ENCODE measurements at regions not wholly inside any gene's neighbourhood (a gene's known extent, or its start where the extent isn't known, plus 50 kb on each side); places are given as distances from the start of the nearest gene placed in this dataset.

DNA sequence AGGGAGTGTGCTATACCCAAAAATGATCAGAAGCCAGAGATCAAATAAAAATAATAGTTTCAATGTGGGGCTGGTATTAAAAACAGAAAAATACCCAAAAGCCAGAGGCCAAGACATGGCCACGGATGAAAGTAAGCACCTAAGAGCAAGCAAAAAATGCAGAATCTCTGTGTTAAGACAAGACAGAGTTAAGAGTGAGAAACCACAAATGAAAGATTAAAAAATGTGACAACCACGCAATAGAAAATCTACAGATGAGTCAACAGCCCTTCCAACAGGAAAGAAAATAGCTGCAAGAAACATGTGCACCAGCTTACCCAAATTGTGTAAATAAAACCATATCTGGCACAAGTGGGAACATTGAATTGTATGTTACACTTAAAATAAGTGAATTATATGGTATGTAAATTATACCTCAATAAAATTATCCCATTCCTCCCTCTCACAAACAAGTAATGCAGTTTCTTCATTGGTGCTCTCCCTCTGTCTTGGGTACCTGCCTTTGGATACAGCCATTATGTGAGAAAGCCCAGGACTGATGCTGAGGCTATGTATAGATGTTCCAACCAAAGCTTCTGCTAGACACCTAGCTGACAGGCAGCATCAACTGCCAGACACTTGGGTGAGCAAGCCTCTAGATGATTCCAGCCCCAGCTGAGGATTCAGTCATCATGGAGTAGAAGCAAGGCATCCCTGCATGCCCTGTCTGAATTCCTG, 55.3 kb upstream of the UFL1 start:
- Histone ChIP-seq H3K27ac (ENCODE audit: insufficient read depth, low read depth, low read length) (no peak overlapping the region), H3K79me2 (ENCODE audit: control insufficient read depth, insufficient read depth, low read length) (no peaks in the 10 kb centered on the region), H3K9me3 (replicated peaks; ENCODE audit: control insufficient read depth, insufficient read depth, low read length) (no peaks in the 10 kb centered on the region), H3K36me3 (ENCODE audit: control insufficient read depth in 2 of 2, extremely low read depth in 1 of 2, insufficient read depth in 2 of 2, low read length in 2 of 2) (no peaks in the 10 kb centered on the region), H3K9me1 (replicated peaks; ENCODE audit: control insufficient read depth, extremely low read depth, insufficient read depth, low read length) (no peaks in the 10 kb centered on the region), H3K27me3 (ENCODE audit: control insufficient read depth in 2 of 2, insufficient read depth in 2 of 2, low read length in 2 of 2) (no peaks in the 10 kb centered on the region), H3K4me3 (replicated peaks in 1 of 3; ENCODE audit: insufficient read depth in 1 of 3, low read depth in 1 of 3, low read length in 3 of 3) (no peak overlapping the region), H3K4me2 (ENCODE audit: insufficient read depth, low read length) (no peak overlapping the region), H3K9ac (replicated peaks; ENCODE audit: extremely low read depth, insufficient read depth, low read length) (no peak overlapping the region), H4K20me1 (replicated peaks; ENCODE audit: control insufficient read depth, extremely low read depth, insufficient read depth, low read length) (no peaks in the 10 kb centered on the region), H3K4me1 (ENCODE audit: control insufficient read depth, extremely low read depth, insufficient read depth, low read length) (no peaks in the 10 kb centered on the region), H2AFZ (ENCODE audit: low read depth, low read length) (no peak overlapping the region)
- no peak for TF ChIP-seq GATA2 (IDR thresholded peaks at IDR 0.05; ENCODE audit: insufficient read depth, insufficient read length, low read depth, low read length)
- TF ChIP-seq MYC (IDR thresholded peaks at IDR 0.05; ENCODE audit: low read depth, low read length) = no peak
- no peak for TF ChIP-seq POLR2AphosphoS5 (IDR thresholded peaks at IDR 0.05; ENCODE audit: insufficient read depth, low read depth, low read length)
- TF ChIP-seq FOS (IDR thresholded peaks at IDR 0.05; ENCODE audit: borderline replicate concordance, insufficient read depth, low read length) = no peak
- TF ChIP-seq EZH2 (IDR thresholded peaks at IDR 0.05; ENCODE audit: borderline replicate concordance, low read depth, low read length, severe bottlenecking) = no peak
- CTCF ChIA-PET = no interaction called here
- BruUV-seq (replicated peaks) = no TSS peak
- intact Hi-C loops (cut with micrococcal nuclease) (no loop called here), dilution Hi-C loops (cut with MboI; ENCODE audit: extremely low pct_ligation_motif_present, low sequenced_read_pairs) (no loop called here)
- FAIRE-seq = no peak
- no peak for DNase-seq (ENCODE audit: low read depth, low spot score)
- POLR2A ChIA-PET = no interaction called here

- CTCF ChIA-PET = no interaction called here
- DNase-seq (ENCODE audit: low read depth, low spot score) = no peak
- intact Hi-C loops (cut with micrococcal nuclease) (no loop called here), dilution Hi-C loops (cut with MboI; ENCODE audit: extremely low pct_ligation_motif_present, low sequenced_read_pairs) (no loop called here)
- H3K9me1 ChIP-seq (replicated peaks; ENCODE audit: control insufficient read depth, extremely low read depth, insufficient read depth, low read length) = no peaks in the 10 kb centered on the region
- no peaks in the 10 kb centered on the region for H3K4me1 ChIP-seq (ENCODE audit: control insufficient read depth, extremely low read depth, insufficient read depth, low read length)
- no peak overlapping the region for H3K4me2 ChIP-seq (ENCODE audit: insufficient read depth, low read length)
- no peak for FAIRE-seq
- no peak overlapping the region for H3K27ac ChIP-seq (ENCODE audit: insufficient read depth, low read depth, low read length)
- no peaks in the 10 kb centered on the region for H3K79me2 ChIP-seq (ENCODE audit: control insufficient read depth, insufficient read depth, low read length)
- H3K4me3 ChIP-seq (replicated peaks in 1 of 3; ENCODE audit: insufficient read depth in 1 of 3, low read depth in 1 of 3, low read length in 3 of 3) = no peak overlapping the region
- BruUV-seq (replicated peaks) = no TSS peak
- no peak overlapping the region for H3K9ac ChIP-seq (replicated peaks; ENCODE audit: extremely low read depth, insufficient read depth, low read length)
- H4K20me1 ChIP-seq (replicated peaks; ENCODE audit: control insufficient read depth, extremely low read depth, insufficient read depth, low read length) = no peaks in the 10 kb centered on the region
- H3K27me3 ChIP-seq (ENCODE audit: control insufficient read depth in 2 of 2, insufficient read depth in 2 of 2, low read length in 2 of 2) = no peaks in the 10 kb centered on the region
- TF ChIP-seq GATA2 (IDR thresholded peaks at IDR 0.05; ENCODE audit: insufficient read depth, insufficient read length, low read depth, low read length) (no peak), POLR2A (IDR thresholded peaks at IDR 0.05; ENCODE audit: low read depth, low read length) (no peak), POLR2AphosphoS5 (IDR thresholded peaks at IDR 0.05; ENCODE audit: insufficient read depth, low read depth, low read length) (no peak)
- POLR2A ChIA-PET = no interaction called here
- no peaks in the 10 kb centered on the region for H3K36me3 ChIP-seq (ENCODE audit: control insufficient read depth in 2 of 2, extremely low read depth in 1 of 2, insufficient read depth in 2 of 2, low read length in 2 of 2)
- H3K9me3 ChIP-seq (replicated peaks; ENCODE audit: control insufficient read depth, insufficient read depth, low read length) = no peaks in the 10 kb centered on the region
- no peak overlapping the region for H2AFZ ChIP-seq (ENCODE audit: low read depth, low read length)
Measured at GRCh38 chr6:96467814-96468213, 53.8 kb upstream of the UFL1 start.
